HCT116 (cell line): ENCODE measurements at regions not wholly inside any gene's neighbourhood (a gene's known extent, or its start where the extent isn't known, plus 50 kb on each side); places are given as distances from the start of the nearest gene placed in this dataset.

Experiments
- POLR2A ChIP-seq: IDR thresholded peaks from 2 replicates; pipeline ENCODE4 v1.7.0; 2011; ENCODE audit warnings: borderline replicate concordance; ENCODE audit not compliant: insufficient read depth, insufficient read length; ENCODE audit errors: extremely low read depth
- POLR2AphosphoS5 ChIP-seq: IDR thresholded peaks from 2 replicates; pipeline ENCODE4 v1.6.1; 2011; ENCODE audit warnings: mild to moderate bottlenecking, low read depth, low read length, moderate library complexity
- REST ChIP-seq: IDR thresholded peaks from 2 replicates; pipeline ENCODE4 v1.6.1; 2012; ENCODE audit warnings: low read depth
- ZFX ChIP-seq: fragments of 450-650 bp; IDR thresholded peaks from 2 replicates; pipeline ENCODE4 v1.6.1; 2017
- TF ChIP-seq, protein P1 (sequence below), 3 experiments: fragments of 200-600 bp in 1 of 3; sonication (generic) in 1 of 3; IDR thresholded peaks in 2 of 3; conservative IDR thresholded peaks in 1 of 3; 2 replicates each; pipeline ENCODE4 v1.5.1; 2012 to 2017; ENCODE audit warnings: low read depth in 2 of 3, low read length in 2 of 3, antibody characterized with exemption in 1 of 3, borderline replicate concordance in 1 of 3, control low read depth in 1 of 3, mild to moderate bottlenecking in 1 of 3, mixed read lengths in 1 of 3, mixed run types in 1 of 3, moderate library complexity in 1 of 3; ENCODE audit not compliant: insufficient read depth in 1 of 3

- no peak for TF ChIP-seq POLR2AphosphoS5
- no peak for TF ChIP-seq ZFX
- TF ChIP-seq, protein P1, sequence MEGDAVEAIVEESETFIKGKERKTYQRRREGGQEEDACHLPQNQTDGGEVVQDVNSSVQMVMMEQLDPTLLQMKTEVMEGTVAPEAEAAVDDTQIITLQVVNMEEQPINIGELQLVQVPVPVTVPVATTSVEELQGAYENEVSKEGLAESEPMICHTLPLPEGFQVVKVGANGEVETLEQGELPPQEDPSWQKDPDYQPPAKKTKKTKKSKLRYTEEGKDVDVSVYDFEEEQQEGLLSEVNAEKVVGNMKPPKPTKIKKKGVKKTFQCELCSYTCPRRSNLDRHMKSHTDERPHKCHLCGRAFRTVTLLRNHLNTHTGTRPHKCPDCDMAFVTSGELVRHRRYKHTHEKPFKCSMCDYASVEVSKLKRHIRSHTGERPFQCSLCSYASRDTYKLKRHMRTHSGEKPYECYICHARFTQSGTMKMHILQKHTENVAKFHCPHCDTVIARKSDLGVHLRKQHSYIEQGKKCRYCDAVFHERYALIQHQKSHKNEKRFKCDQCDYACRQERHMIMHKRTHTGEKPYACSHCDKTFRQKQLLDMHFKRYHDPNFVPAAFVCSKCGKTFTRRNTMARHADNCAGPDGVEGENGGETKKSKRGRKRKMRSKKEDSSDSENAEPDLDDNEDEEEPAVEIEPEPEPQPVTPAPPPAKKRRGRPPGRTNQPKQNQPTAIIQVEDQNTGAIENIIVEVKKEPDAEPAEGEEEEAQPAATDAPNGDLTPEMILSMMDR (IDR thresholded peaks at IDR 0.05 in 2 of 3, conservative IDR thresholded peaks at IDR 0.05 in 1 of 3; ENCODE audit: borderline replicate concordance in 1 of 3, insufficient read depth in 1 of 3, low read depth in 2 of 3, low read length in 2 of 3) = no peak
- TF ChIP-seq POLR2A = no peak
- TF ChIP-seq REST = no peak
These were observed 61.4 kb upstream of the ADRB2 start for GRCh38 chr5:148765061-148765460.
